ENCODE measurements at regions not wholly inside any gene's neighbourhood (a gene's known extent, or its start where the extent isn't known, plus 50 kb on each side); places are given as distances from the start of the nearest gene placed in this dataset.

GRCh38 chr9:96122282-96122681, 179.7 kb downstream of the HSD17B3 start:
- Histone ChIP-seq H3K9me3 (no peaks in the 10 kb centered on the region), H3K4me1 (peaks cover 0 to 12% (median 3%) of the 10 kb centered on the region in 4 donors), H3K36me3 (no peaks in the 10 kb centered on the region), H3K4me3 (no peak overlapping the region), H3K27me3 (no peaks in the 10 kb centered on the region), H3K27ac (no peak overlapping the region)
- no peak for DNase-seq
- intact Hi-C loops (cut with DNase I; ENCODE audit: low total_unique reads): no loop called here
- WGBS, 2 donors (ENCODE audit: low coverage in 1 of 2): 68 to 92% methylated on average over 5 to 6 of the region's 6 CpGs
- TF ChIP-seq CTCF (IDR thresholded peaks at IDR 0.05): no peak
- no peak for TF ChIP-seq EP300 (IDR thresholded peaks at IDR 0.05; ENCODE audit: low read depth)
- no peak for TF ChIP-seq POLR2AphosphoS5 (IDR thresholded peaks at IDR 0.05)
- no peak for TF ChIP-seq POLR2A (IDR thresholded peaks at IDR 0.05)
- in situ Hi-C loops (cut with MboI; ENCODE audit: low pct_ligation_motif_present in 1 of 4, low pct_unique_long_range_greater_than_20kb in 1 of 4, low sequenced_read_pairs in 3 of 4): no loop called here

GRCh38 chr9:96121136-96121535, 180.8 kb downstream of the HSD17B3 start:
- DNase-seq: no peak
- Histone ChIP-seq H3K4me1 (peaks cover 6 to 15% (median 12%) of the 10 kb centered on the region in 4 donors), H3K9me3 (no peaks in the 10 kb centered on the region), H3K4me3 (no peak overlapping the region), H3K27ac (no peak overlapping the region), H3K27me3 (no peaks in the 10 kb centered on the region), H3K36me3 (no peaks in the 10 kb centered on the region)
- TF ChIP-seq EP300 (IDR thresholded peaks at IDR 0.05; ENCODE audit: low read depth) (no peak), CTCF (IDR thresholded peaks at IDR 0.05) (no peak), POLR2AphosphoS5 (IDR thresholded peaks at IDR 0.05) (no peak), POLR2A (IDR thresholded peaks at IDR 0.05) (no peak)
- 46 to 58% methylated on average over 2 of the region's 2 CpGs for whole genome bisulfite sequencing, 2 donors (ENCODE audit: low coverage in 1 of 2)
- intact Hi-C loops (cut with DNase I; ENCODE audit: low total_unique reads): no loop called here
- in situ Hi-C loops (cut with MboI; ENCODE audit: low pct_ligation_motif_present in 1 of 4, low pct_unique_long_range_greater_than_20kb in 1 of 4, low sequenced_read_pairs in 3 of 4): no loop called here

GRCh38 chr9:96117398-96118080, 184.4 kb downstream of the HSD17B3 start:
- Histone ChIP-seq H3K4me1 (peaks cover 6 to 15% (median 12%) of the 10 kb centered on the region in 4 donors), H3K9me3 (no peaks in the 10 kb centered on the region), H3K27ac (no peak overlapping the region), H3K4me3 (no peak overlapping the region), H3K27me3 (no peaks in the 10 kb centered on the region), H3K36me3 (no peaks in the 10 kb centered on the region)
- TF ChIP-seq EP300 (IDR thresholded peaks at IDR 0.05; ENCODE audit: low read depth) (no peak), POLR2A (IDR thresholded peaks at IDR 0.05) (no peak), CTCF (IDR thresholded peaks at IDR 0.05) (no peak), POLR2AphosphoS5 (IDR thresholded peaks at IDR 0.05) (no peak)
- DNase-seq: no peak
- in situ Hi-C loops (cut with MboI; ENCODE audit: low pct_ligation_motif_present in 1 of 4, low pct_unique_long_range_greater_than_20kb in 1 of 4, low sequenced_read_pairs in 3 of 4) (no loop called here), intact Hi-C loops (cut with DNase I; ENCODE audit: low total_unique reads) (no loop called here)
- 86 to 90% methylated on average over 5 to 6 of the region's 6 CpGs for WGBS, 2 donors (ENCODE audit: low coverage in 1 of 2)

- TF ChIP-seq CTCF (IDR thresholded peaks at IDR 0.05) (no peak), EP300 (IDR thresholded peaks at IDR 0.05; ENCODE audit: low read depth) (peak; percentile 5)
- no peak overlapping the region for H3K4me3 ChIP-seq
- peaks cover 6 to 15% (median 10%) of the 10 kb centered on the region in 4 donors for H3K4me1 ChIP-seq
- no peaks in the 10 kb centered on the region for H3K9me3 ChIP-seq
- H3K27ac ChIP-seq: peak overlapping the region; percentile 14 to 47 (median 34)
- WGBS, 2 donors (ENCODE audit: low coverage in 1 of 2): 43 to 71% methylated on average over 1 to 5 of the region's 5 CpGs
- peak; percentile 47 for DNase-seq
- H3K36me3 ChIP-seq: no peaks in the 10 kb centered on the region
- H3K27me3 ChIP-seq: no peaks in the 10 kb centered on the region
- intact Hi-C loops (cut with DNase I; ENCODE audit: low total_unique reads): no loop called here
- in situ Hi-C loops (cut with MboI; ENCODE audit: low pct_ligation_motif_present in 1 of 4, low pct_unique_long_range_greater_than_20kb in 1 of 4, low sequenced_read_pairs in 3 of 4): no loop called here
These were observed 185.5 kb downstream of the HSD17B3 start for GRCh38 chr9:96116275-96117064.
